ENCODE measurements at regions not wholly inside any gene's neighbourhood (a gene's known extent, or its start where the extent isn't known, plus 50 kb on each side); places are given as distances from the start of the nearest gene placed in this dataset.

- no peak for TF ChIP-seq CTCF (IDR thresholded peaks at IDR 0.05)
- ATAC-seq: no peak
- H3K4me1 ChIP-seq: no peaks in the 10 kb centered on the region
- peaks cover 9 to 61% of the 10 kb centered on the region in 2 donors for H3K27me3 ChIP-seq
- H3K4me3 ChIP-seq: no peak overlapping the region
- H3K27ac ChIP-seq: no peak overlapping the region
- H3K9me3 ChIP-seq: no peaks in the 10 kb centered on the region
- DNase-seq: no peak
- no peaks in the 10 kb centered on the region for H3K36me3 ChIP-seq
- intact Hi-C loops (cut with DNase I): no loop called here
Observed at GRCh38 chr7:148523550-148523949, 67.0 kb upstream of the C7orf33 start.

DNA sequence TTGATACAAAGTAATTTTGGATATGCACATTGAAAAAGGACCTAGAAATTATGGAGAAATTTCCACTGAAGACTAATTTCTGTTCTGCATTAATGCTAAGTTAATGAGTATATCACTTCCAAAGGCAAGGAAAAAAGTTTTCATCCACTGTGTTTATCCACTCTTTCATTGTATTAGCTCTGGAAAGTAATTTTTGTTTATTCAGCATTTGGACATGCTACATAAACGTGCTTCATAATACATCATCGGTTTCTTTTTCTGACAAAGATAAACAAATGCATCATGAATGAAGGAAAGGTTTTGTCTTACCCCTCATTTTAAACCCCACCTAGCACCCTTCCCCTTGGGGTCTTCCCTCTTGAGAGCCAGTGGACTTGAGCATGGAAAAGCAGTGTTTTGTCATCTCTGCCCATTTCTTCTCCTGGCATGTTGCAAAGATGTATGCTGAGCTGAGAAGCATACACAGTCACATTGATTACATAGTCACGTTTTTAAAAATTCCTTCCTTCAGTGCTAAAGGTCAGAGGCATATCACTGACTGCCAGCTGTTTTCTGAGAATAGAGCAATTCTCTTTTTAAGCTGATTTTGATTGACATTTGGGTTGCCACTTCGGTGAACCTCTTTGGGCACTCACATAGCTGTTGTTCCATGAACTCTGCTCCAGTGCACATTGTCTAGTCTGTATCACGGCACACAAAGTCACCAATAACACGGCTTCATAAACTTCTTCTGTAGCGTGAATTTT lies 65.9 kb upstream of the C7orf33 start:
- ATAC-seq (no peak), DNase-seq (no peak)
- peaks cover 9 to 58% of the 10 kb centered on the region in 2 donors for H3K27me3 ChIP-seq
- H3K27ac ChIP-seq: no peak overlapping the region
- no peaks in the 10 kb centered on the region for H3K4me1 ChIP-seq
- no peak overlapping the region for H3K4me3 ChIP-seq
- TF ChIP-seq CTCF (IDR thresholded peaks at IDR 0.05): no peak
- no peaks in the 10 kb centered on the region for H3K36me3 ChIP-seq
- H3K9me3 ChIP-seq: no peaks in the 10 kb centered on the region
- intact Hi-C loops (cut with DNase I): no loop called here

DNA sequence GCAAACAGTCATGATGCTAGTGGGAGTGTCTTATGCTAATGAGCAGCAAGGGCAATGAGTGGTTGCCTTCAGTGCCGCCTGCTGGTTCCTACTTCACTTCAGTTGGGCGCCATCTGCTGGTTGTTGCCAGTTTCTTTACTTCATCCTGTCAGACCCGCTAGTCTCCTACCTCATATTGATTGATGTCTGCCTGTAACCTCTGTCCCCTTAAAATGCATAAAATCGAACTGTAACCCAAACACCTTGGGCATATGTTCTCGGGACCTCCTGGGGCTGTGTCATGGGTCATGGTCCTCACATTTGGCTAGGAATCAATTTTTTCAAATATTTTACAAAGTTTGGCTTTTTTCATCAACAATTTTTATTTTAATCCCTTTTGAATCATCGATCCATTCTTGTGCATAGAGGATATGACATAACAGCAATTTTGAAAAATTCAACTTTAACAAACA lies 62.8 kb upstream of the C7orf33 start:
- ATAC-seq (peak; percentile 89), DNase-seq (peak in 2 of 4 donors; percentile 67 to 76)
- intact Hi-C loops (cut with DNase I): no loop called here
- no peak overlapping the region for H3K27ac ChIP-seq
- no peak overlapping the region for H3K4me3 ChIP-seq
- no peaks in the 10 kb centered on the region for H3K36me3 ChIP-seq
- H3K27me3 ChIP-seq: peaks cover 9 to 31% of the 10 kb centered on the region in 2 donors
- TF ChIP-seq CTCF (IDR thresholded peaks at IDR 0.05): peak; percentile 58 to 61
- H3K9me3 ChIP-seq: no peaks in the 10 kb centered on the region
- H3K4me1 ChIP-seq: no peaks in the 10 kb centered on the region

DNA sequence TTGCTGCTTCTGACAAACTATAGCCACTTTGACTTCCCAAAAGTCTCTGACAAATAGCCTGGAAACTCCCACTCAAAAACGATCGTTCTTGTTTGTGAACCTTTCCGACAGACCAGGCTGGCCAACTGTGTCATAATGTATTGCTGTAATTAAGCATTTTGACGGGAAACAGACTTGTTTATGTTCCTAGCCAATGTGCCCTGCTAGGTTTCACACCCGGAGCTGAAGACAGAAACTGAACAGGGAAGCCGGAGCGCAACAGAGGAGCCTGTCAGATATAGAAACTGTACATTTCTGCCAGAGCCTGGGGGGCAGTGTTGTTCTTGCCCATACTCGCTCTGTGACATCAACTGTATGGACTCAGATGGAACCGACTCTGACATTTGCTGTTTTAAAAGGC lies 55.3 kb upstream of the C7orf33 start:
- no peaks in the 10 kb centered on the region for H3K36me3 ChIP-seq
- intact Hi-C loops (cut with DNase I): no loop called here
- no peak for DNase-seq
- H3K27ac ChIP-seq: no peak overlapping the region
- no peaks in the 10 kb centered on the region for H3K9me3 ChIP-seq
- no peak overlapping the region for H3K4me3 ChIP-seq
- H3K4me1 ChIP-seq: no peaks in the 10 kb centered on the region
- TF ChIP-seq CTCF (IDR thresholded peaks at IDR 0.05): no peak
- no peak for ATAC-seq
- H3K27me3 ChIP-seq: no peaks in the 10 kb centered on the region

- no peak for ATAC-seq
- Histone ChIP-seq H3K36me3 (no peaks in the 10 kb centered on the region), H3K9me3 (no peaks in the 10 kb centered on the region), H3K4me1 (no peaks in the 10 kb centered on the region), H3K4me3 (no peak overlapping the region), H3K27ac (no peak overlapping the region), H3K27me3 (no peaks in the 10 kb centered on the region)
- no peak for TF ChIP-seq CTCF (IDR thresholded peaks at IDR 0.05)
- intact Hi-C loops (cut with DNase I): no loop called here
- DNase-seq: no peak
Observed at GRCh38 chr7:148537435-148537834, 53.1 kb upstream of the C7orf33 start.

Data from left lung (tissue), 4 donors.